Stomach (tissue), 8 donors: ENCODE measurements at regions not wholly inside any gene's neighbourhood (a gene's known extent, or its start where the extent isn't known, plus 50 kb on each side); places are given as distances from the start of the nearest gene placed in this dataset.

Source experiments
- DNase-seq, 2 donors: peaks; one replicate each; pipeline versions ENCODE4 v3.0.0 to v3.0.0-alpha.2; 2013 to 2019
- H3K27ac ChIP-seq, 5 donors: fragments of 200-600 bp in 4 of 5; sonication (generic) in 4 of 5; one replicate each; pipeline ENCODE4 v1.5.1; 2013 to 2019; ENCODE audit warnings: mild to moderate bottlenecking in 1 of 5, moderate library complexity in 1 of 5
- H3K27me3 ChIP-seq, 3 donors: fragments of 200-600 bp; sonication (generic); one replicate each; pipeline ENCODE4 v1.5.1; 2017 to 2019; ENCODE audit warnings: mixed run types in 1 of 3
- H3K36me3 ChIP-seq, 4 donors: fragments of 200-600 bp; sonication (generic); 1 replicate in 3 of 4; 2 replicates in 1 of 4; pipeline ENCODE4 v1.5.1; 2016 to 2019
- H3K4me1 ChIP-seq, 4 donors: fragments of 200-600 bp; sonication (generic); one replicate each; pipeline ENCODE4 v1.5.1; 2016 to 2019
- H3K4me3 ChIP-seq, 4 donors: fragments of 200-600 bp; sonication (generic) in 3 of 4; one replicate each; pipeline ENCODE4 v1.5.1; 2016 to 2019; ENCODE audit warnings: mild to moderate bottlenecking in 1 of 4
- H3K9me3 ChIP-seq, 4 donors: fragments of 200-600 bp; sonication (generic); one replicate each; pipeline ENCODE4 v1.5.1; 2016 to 2019
- EP300 ChIP-seq: sonication (generic); formaldehyde crosslinking; IDR thresholded peaks from one replicate; pipeline ENCODE4 v1.6.1; 2017; ENCODE audit warnings: antibody characterized with exemption
- POLR2A ChIP-seq, 4 donors: fragments of 450-650 bp; IDR thresholded peaks; one replicate each; pipeline ENCODE4 v1.6.1; 2016; ENCODE audit warnings: antibody characterized with exemption in 4 of 4, control low read depth in 2 of 4, mild to moderate bottlenecking in 1 of 4, moderate library complexity in 1 of 4
- POLR2AphosphoS5 ChIP-seq, 3 donors: sonication (generic); formaldehyde crosslinking; IDR thresholded peaks; one replicate each; pipeline ENCODE4 v1.6.1; 2016; ENCODE audit warnings: antibody characterized with exemption in 3 of 3
- WGBS, 5 donors: extraction: QIAGEN DNeasy Blood & Tissue Kit in 3 of 5; methylation state at CpG; one replicate each; pipeline versions ENCODE4 v1.1.5 to v1.1.7; 2013 to 2018; 5-methylcytosine and 5-hydroxymethylcytosine counted together
- intact Hi-C: fragments of 100-400 bp; cut with DNase I; formaldehyde crosslinking; loops from one replicate; pipeline ENCODE4 v1.15.1; 2023; ENCODE audit warnings: low total_unique reads
- TF ChIP-seq, protein P1 (sequence below), 7 experiments: fragments of 450-650 bp in 4 of 7; fragments of 200-600 bp in 3 of 7; sonication (generic) in 3 of 7; IDR thresholded peaks; one replicate each; pipeline ENCODE4 v1.5.1; 2016 to 2019; ENCODE audit warnings: antibody characterized with exemption in 7 of 7, control low read depth in 2 of 7, mild to moderate bottlenecking in 1 of 7
- donor health status: healthy with polysubstance abuse.
- donor health status: Bipolar disorder and iron deficiency.
- donor health status: healthy.

- no peaks in the 10 kb centered on the region for H3K36me3 ChIP-seq
- no peak overlapping the region for H3K4me3 ChIP-seq
- H3K27me3 ChIP-seq, result no peaks in the 10 kb centered on the region
- DNase-seq, result no peak
- no peaks in the 10 kb centered on the region for H3K9me3 ChIP-seq
- no peaks in the 10 kb centered on the region for H3K4me1 ChIP-seq
- no peak for TF ChIP-seq EP300
- TF ChIP-seq, protein P1, sequence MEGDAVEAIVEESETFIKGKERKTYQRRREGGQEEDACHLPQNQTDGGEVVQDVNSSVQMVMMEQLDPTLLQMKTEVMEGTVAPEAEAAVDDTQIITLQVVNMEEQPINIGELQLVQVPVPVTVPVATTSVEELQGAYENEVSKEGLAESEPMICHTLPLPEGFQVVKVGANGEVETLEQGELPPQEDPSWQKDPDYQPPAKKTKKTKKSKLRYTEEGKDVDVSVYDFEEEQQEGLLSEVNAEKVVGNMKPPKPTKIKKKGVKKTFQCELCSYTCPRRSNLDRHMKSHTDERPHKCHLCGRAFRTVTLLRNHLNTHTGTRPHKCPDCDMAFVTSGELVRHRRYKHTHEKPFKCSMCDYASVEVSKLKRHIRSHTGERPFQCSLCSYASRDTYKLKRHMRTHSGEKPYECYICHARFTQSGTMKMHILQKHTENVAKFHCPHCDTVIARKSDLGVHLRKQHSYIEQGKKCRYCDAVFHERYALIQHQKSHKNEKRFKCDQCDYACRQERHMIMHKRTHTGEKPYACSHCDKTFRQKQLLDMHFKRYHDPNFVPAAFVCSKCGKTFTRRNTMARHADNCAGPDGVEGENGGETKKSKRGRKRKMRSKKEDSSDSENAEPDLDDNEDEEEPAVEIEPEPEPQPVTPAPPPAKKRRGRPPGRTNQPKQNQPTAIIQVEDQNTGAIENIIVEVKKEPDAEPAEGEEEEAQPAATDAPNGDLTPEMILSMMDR (IDR thresholded peaks at IDR 0.05), result no peak
- TF ChIP-seq POLR2A (IDR thresholded peaks at IDR 0.05), result no peak
- no peak for TF ChIP-seq POLR2AphosphoS5 (IDR thresholded peaks at IDR 0.05)
- 62 to 86% (median 76%) methylated on average over 2 of the region's 2 CpGs for WGBS, 5 donors
- no peak overlapping the region for H3K27ac ChIP-seq
- intact Hi-C loops, result no loop called here
Observed at GRCh38 chr11:109033627-109034338, 368.9 kb downstream of the DDX10 start.

- TF ChIP-seq, protein P1 (IDR thresholded peaks at IDR 0.05), result no peak
- TF ChIP-seq EP300, result no peak
- no peak for TF ChIP-seq POLR2A (IDR thresholded peaks at IDR 0.05)
- TF ChIP-seq POLR2AphosphoS5 (IDR thresholded peaks at IDR 0.05), result no peak
- no peaks in the 10 kb centered on the region for H3K9me3 ChIP-seq
- no peak overlapping the region for H3K4me3 ChIP-seq
- no peaks in the 10 kb centered on the region for H3K36me3 ChIP-seq
- intact Hi-C loops, result no loop called here
- no peak for DNase-seq
- 77 to 100% (median 89%) methylated on average over 1 of the region's 1 CpG for WGBS, 5 donors
- H3K4me1 ChIP-seq, result no peaks in the 10 kb centered on the region
- no peak overlapping the region for H3K27ac ChIP-seq
- H3K27me3 ChIP-seq, result no peaks in the 10 kb centered on the region
Observed at GRCh38 chr11:109034339-109034696, 369.4 kb downstream of the DDX10 start.

DNA sequence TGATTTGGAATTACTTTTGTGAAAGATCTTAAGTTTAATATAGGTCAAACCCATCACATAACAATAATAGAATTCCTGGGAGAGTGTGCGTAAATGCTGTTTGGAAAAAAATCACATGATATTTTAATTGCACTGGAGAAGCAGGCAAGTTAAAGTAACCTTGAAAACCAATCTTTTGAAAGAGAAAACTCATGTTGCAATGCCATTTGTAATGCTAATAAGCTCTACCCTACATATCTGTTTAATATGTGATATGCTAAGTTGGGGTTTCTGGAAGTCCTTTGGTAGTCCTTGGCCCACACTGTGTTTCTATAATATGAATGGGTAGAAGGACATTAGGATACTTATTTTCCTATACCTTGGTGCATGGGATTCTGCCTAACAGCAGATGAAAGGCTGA is 370.4 kb downstream of the DDX10 start:
- Histone ChIP-seq H3K4me3 (no peak overlapping the region), H3K4me1 (no peaks in the 10 kb centered on the region), H3K36me3 (no peaks in the 10 kb centered on the region), H3K9me3 (no peaks in the 10 kb centered on the region), H3K27ac (no peak overlapping the region), H3K27me3 (no peaks in the 10 kb centered on the region)
- 86 to 100% (median 93%) methylated on average over 1 of the region's 1 CpG for WGBS, 5 donors
- DNase-seq, result no peak
- intact Hi-C loops, result no loop called here
- no peak for TF ChIP-seq POLR2A (IDR thresholded peaks at IDR 0.05)
- TF ChIP-seq, protein P1 (IDR thresholded peaks at IDR 0.05), result no peak
- no peak for TF ChIP-seq EP300
- no peak for TF ChIP-seq POLR2AphosphoS5 (IDR thresholded peaks at IDR 0.05)

DNA sequence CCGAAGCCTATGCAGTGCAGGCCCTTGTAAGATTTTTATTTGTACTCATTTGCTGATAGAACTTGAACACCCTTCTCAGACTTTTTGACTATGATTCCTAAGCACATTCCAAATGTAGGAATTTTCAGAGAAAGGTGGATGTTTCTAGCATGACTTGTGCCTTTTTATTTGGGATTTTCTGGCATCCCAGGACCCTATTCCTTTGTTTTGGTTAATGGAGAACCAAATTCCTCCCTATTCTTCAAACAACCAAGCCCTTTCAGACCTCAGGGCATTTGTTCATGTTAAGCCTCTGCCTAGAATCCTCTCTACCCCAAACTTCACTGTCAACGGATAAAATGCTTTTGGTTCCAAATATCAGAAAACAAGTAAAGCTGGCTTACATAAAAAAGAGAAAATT is 371.1 kb downstream of the DDX10 start:
- Histone ChIP-seq H3K4me3 (no peak overlapping the region), H3K36me3 (no peaks in the 10 kb centered on the region), H3K27me3 (no peaks in the 10 kb centered on the region), H3K27ac (no peak overlapping the region), H3K4me1 (no peaks in the 10 kb centered on the region), H3K9me3 (no peaks in the 10 kb centered on the region)
- TF ChIP-seq POLR2AphosphoS5 (IDR thresholded peaks at IDR 0.05), result no peak
- no peak for TF ChIP-seq POLR2A (IDR thresholded peaks at IDR 0.05)
- TF ChIP-seq, protein P1 (IDR thresholded peaks at IDR 0.05), result no peak
- TF ChIP-seq EP300, result no peak
- intact Hi-C loops, result no loop called here
- DNase-seq, result no peak
- WGBS, 5 donors, result 69 to 81% (median 79%) methylated on average over 2 of the region's 2 CpGs
